Activated T-cell treated with anti-CD3 and anti-CD28 coated beads for 24 hours (primary cell): ENCODE measurements at regions not wholly inside any gene's neighbourhood (a gene's known extent, or its start where the extent isn't known, plus 50 kb on each side); places are given as distances from the start of the nearest gene placed in this dataset.

Source experiments
- DNase-seq: peaks from one replicate; pipeline ENCODE4 v3.0.0-alpha.2; 2020; ENCODE audit warnings: low read depth

DNA sequence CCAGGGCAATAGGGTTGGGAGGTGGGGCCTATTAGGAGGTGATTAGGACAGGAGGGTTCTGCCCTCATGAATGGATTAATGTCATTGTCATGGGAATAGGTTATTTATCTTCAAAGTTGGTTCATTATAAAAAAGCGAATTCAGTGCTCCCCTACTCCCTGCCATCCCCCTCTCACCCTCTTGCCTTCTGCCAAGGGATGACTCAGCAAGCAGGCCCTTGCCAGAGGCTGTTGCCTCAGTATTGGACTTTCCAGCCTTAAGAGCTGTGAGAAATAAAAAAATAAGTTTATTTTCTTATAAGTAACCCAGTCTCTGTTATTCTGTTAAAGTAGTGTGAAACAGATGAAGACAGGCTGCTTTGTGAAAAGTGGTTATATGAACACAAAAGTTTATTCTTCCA, 381.1 kb upstream of the ZFP64 start:
- no peak for DNase-seq

DNA sequence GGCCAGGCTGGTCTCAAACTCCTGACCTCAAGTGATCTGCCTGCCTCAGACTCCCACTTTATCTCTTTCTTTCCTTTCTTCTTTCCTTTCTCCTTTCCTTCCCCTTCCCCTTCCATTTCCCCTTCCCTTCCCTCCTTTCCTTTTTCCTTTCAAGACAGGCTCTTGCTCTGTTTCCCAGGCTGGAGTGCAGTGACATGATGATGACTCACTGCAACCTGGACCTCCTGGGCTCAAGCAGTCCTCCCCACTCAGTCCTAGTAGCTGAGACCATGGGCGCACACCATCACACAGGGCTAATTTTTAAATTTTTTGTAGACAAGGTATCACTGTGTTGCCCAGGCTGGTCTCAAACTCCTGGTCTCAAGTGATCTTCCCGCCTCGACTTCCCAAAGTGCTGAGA, 377.6 kb upstream of the ZFP64 start:
- no peak for DNase-seq

DNA sequence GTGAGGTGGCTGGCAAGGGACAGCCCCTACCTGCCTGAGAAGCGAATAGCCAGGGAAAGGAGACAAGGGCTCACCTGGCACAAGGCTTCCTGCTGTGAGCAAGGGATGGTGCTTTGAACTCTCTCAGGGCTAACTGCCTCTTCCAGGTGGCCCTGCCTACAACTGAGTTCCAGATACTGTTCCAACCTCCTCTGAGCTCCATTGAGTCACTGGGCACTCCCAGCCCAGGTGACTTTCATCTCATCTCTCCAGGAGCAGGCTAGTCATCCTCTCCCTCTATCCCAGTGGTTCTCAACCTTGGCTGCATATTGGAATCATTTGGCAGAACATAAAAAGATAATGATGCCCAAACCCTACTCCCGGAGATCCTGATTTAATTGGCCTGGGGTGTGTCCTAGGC, 374.0 kb upstream of the ZFP64 start:
- DNase-seq, result no peak

DNA sequence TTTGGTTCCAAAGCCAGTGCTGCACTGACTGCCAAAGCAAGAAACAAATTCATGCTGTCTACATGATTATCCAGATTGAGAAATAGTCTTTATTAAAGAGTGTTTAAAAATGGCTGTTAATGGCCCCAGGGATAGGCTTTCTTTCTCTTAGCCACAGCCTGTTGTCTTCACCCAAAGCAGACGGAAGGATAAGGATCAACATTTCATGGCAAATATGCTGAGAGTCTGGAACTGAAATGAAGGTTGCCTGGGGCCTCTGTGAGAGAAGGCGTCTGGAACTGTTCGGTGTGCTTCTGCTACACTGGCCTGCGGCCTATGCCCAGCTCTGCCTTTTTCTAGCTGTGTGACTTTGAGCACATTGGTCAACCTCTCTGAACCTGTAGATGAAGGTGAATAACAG, 373.0 kb upstream of the ZFP64 start:
- DNase-seq, result no peak

DNA sequence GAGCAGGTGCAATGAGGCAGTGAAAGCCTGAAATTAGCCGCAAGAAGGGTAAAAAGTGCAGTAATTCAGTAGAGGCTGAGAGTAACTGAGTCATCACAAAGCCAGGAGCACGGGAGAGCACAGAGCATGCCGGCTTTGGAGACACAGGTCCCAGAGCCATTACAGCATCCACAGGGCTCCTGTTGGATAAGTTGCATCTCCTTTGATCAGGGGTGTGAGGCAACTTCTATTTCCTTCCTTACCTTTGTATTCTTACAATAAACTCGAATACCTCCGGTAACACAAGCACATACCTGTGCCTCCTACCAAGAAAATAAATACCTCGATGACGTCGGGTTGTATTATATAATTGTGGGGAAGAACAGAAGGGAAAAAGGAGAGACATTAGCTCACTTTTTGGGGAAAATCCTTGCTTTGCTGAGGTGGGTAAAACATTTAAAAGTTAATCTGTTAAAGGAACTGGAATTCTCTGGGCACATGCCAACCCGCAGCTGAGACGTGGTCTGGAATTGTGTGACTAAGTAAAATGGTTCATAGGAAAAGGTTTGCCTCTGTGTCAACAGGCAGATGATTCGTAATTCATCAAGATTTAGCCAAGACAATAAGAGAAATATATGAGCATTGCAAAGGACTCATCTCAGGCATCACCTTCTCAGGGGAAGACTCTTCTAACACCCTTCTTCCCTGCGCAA, 360.7 kb upstream of the ZFP64 start:
- DNase-seq, result no peak

DNA sequence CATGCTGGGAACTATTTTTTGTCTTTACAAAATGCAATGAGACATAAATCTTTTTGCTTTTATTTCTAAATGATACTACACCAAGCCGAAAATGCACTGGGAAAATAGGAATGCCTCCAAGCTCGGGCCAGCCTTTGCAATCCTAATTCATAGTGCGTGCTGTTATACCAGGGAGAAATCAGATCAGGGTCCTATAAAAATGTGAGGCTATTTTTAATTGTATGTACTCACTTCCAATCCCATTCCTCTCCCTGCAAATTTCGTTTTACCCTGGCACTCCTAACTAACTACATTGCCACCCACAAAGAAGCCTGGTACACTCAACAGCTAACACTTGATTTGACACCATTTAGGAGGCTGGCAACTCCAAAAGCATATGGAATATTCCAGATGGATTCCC, 350.6 kb upstream of the ZFP64 start:
- no peak for DNase-seq

DNA sequence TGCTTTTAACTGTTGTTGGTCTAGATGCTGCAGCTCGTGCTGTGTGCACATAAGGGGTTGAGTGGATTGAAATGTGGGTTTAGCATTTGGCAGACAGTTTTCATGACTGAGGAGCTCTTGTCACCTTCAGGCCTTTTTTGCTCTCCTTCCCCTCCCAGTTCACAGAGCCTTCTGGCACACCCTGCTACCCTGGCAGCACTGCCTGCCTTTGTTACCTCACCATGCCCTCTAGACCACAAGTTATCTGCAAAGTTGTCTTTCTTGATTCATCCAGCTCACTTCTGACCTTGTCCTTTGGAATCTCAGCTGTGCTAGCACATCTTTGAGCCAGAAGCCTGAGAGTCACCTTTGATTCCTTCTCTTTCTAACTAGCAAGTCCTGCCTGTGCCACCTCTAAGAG, 348.9 kb upstream of the ZFP64 start:
- no peak for DNase-seq

DNA sequence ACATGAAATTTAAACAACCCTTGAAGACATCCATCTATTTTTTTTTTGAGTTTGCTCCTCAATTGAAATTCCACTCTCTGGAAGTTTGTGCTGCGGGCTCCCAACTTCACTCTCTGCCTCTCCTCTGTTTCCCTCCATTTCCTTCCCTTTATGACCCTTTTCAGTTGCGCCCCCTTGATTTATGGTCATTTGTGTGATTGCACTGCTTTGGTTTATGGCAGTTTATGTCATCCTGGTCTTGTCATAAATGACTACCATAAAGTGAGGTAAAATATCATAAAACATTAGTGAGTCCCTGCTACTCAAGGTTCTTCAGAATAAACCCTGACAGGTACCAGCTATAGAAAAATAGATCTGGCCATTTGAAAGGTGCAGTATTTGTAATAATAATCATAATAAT, 348.3 kb upstream of the ZFP64 start:
- no peak for DNase-seq

DNA sequence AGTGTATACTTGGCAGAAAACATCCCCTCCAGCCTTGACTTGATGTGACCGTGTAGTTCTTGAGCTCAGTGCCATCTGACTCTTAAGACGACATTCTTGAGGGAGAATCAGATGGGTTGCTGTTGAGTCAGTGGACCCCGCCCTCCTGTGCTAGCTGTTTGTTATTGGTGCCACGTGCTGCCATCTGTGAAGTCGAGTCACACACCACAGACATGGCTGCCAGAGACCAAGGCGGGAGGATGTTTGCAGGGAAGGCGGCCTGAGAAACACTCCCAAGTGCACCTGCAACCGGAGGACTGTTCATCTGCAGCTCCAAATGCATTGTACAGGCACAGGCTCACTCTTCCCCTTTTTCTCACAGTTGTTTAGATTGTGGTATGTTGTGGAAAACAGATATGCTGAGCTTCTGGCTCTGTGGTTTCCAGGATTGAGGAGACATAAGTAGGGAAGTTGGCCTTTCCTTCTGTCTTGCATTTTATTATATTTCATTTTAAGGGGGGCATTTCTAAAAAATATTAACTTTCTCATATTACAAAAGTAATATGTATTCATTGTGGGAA, 345.3 kb upstream of the ZFP64 start:
- DNase-seq, result no peak

DNA sequence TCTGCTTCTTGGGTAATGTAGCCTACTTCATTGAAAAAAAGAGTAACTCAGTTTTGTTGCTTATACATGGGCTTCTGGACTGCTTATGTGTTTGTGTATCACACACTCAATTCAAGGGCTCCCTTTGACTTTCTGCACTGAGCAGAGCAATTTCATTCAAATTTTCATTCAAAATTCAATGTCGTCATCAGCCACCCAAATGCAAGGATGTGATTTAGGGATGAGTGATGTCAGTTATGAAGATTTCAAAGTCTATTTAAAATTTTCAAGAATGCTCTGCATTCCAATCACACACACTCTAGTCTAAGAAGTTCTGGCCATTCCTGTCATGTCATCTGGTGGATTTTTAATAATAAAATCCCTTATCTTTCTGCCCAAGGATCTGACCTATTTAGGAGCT, 344.5 kb upstream of the ZFP64 start:
- DNase-seq, result no peak

DNA sequence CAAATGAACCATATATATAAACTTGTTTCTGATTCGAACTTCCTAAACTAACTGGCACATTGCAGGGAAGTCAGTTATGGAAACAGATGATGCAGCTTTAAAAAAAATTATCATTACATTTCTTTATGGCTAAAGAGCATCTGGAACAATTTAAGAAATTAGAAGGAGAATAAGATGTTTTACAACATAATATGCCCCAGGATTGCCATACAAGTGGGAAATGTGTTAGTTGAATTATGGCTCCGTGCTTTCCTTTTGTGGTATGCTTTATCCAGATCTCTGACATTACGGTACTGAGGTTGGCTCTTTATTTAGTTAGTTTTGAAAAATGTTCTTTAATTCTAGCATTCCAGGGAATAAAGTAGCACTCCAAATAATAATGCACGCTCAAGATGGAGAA, 343.0 kb upstream of the ZFP64 start:
- no peak for DNase-seq

DNA sequence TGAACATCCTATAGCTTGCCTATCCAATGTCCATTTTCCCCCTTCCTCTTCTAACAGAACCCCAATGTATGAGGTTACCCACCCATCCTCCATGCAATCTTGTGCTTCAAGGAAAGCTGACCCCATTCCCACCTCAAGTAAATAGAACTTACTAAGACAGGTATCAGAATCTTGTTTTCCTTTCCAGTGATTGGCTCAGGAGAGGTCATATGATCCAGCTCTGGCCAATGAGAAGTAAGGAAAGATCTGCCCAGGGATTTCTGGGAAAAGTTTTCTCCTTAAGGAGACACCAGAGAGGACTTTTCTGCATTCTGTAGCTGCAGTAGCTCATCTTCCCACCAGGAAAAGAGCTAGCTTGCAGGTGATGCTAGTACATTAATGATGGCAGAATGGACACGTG, 341.8 kb upstream of the ZFP64 start:
- DNase-seq, result no peak

DNA sequence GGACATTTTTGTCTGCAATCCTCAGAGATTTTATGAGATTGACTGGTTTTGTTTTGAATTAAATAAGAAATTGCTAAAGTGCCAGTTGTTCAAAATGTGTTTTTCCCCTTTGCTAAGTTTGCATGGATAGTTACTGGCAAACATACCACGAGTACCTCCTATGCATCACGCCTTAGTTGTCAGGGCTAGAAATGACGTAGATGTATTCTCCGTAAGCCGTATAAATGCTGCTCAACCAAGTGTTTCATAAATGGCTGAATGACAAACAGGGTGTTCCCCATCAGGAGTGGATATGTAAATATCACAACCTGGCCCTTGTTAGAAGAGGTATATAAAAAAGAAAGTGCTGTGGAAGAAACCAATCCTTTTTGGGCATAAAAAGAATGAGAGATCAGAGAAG, 341.1 kb upstream of the ZFP64 start:
- DNase-seq, result no peak

DNA sequence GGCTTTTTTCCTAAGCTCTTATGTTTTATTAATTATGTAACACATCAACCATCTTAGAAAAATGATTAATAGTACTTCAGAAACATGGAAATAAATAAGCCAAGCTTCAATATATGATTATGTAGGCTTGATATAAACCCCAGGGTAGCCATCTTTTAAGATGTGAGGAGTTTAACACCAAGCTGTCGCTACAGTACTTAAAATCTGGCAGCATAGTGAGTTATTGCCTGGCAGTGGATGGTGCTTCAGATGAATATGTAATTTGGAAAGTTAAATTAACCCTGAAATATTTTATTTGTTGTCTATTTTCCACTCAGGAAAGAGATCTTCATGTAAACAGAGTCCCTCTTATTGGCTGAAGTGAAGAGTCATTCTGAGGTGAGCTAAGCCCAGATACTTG, 339.0 kb upstream of the ZFP64 start:
- DNase-seq, result no peak

DNA sequence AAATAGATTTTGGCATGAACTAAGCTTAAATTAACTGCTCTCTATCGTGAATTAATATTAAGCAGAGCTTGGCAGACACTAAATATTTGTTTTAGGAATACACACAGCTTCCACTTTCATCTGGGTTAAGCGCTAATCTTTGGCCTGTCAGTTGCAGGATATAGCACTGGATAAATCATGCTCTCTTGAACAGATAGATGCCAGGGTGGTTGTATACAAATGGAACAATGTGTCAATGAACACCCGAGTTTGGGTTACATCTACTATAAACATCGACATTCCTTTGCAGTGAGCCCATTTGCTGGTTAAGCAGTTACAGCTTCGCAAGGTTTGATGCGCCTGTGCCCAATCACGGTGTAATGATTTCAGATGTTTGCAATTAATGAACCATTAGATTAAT, 338.2 kb upstream of the ZFP64 start:
- DNase-seq, result no peak

DNA sequence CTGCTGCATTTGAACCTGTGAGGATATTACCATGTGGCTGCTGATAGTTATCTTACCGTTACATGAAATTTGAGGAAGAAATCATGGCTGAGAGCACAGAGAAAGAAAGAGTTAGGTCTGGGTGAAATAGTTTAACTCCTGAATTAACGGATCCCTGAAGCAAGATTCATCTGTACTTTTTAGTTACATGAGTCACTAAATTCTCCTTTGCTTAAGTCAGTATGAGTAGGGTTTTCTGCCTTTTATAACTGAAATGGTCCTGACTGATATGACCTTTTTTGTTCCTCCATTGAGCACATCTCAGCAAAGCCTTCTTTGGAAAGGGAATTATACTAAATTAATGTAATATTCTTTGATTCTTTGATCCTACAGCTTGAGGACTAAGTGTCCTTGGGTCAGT, 333.3 kb upstream of the ZFP64 start:
- no peak for DNase-seq

DNA sequence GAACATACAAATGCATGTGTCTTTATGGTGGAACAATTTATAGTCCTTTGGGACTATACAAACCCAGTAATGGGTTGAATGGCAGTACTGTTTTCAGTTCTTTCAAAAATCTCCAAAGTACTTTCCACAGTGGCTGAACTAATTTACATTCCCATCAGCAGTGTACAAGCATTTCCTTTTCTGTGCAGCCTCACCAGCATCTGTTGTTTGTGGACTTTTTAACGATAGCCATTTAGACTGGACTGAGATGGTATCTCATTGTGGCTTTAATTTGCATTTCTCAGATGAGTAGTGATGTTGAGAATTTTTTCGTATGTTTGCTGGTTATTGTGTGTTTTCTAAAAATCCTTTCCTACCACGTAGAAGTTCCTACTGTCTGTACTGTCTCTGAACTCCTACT, 327.2 kb upstream of the ZFP64 start:
- no peak for DNase-seq

DNA sequence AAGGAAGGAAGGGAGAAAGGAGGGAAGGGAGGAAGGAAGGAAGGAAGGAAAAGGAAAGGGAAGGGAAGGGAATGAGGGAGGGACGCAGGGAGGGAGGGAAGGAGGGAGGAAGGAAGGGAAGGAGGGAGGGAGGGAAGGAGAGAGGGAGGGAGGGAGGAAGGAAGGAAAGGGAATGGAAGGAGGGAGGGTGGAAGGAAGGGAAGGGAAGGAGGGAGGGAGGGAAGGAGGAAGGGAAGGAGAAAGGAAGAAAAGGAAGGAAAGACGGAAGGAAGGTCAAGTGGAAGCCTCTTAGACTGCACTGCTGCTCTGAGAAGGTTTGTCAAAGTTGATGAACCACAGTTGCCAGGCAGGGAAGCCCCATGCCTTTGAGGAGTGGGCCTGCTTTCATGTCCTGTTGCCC, 324.3 kb upstream of the ZFP64 start:
- DNase-seq, result no peak

DNA sequence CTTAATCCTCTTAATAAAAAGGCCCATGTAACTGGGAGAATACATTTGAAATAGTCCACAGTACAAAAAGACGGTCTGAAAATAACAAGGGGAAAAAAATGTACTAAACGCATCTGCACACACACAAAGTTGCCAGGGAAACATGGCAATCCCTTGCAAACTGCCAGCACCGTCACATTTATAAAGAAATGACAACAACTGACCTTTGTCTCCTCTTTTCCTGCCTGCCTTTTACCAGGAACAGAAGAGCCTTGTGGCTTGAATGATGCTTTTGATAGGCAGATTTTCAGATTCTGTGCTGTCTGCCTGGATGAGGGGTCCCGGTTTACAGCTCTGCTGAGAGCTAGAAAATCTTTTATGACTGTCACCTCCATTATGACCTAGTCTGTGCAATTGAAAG, 308.6 kb upstream of the ZFP64 start:
- no peak for DNase-seq

DNA sequence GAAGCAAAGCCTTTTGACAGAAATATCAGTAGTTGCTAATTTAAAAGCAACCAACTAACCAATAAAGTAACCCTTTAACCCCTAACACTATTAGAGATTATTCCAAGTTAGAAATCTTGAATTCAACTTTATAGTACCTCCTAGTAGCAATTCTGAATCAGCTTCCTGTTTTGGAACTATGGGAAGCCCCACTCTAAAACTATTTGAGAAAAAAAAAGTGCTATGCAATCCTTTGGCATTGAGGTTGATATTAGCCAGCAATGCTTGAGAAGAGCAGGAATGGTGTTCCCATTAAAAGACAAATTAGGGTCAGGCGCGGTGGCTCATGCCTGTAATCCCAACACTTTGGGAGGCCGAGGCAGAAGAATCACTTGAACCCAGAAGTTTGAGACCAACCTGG, 306.2 kb upstream of the ZFP64 start:
- DNase-seq, result no peak

DNA sequence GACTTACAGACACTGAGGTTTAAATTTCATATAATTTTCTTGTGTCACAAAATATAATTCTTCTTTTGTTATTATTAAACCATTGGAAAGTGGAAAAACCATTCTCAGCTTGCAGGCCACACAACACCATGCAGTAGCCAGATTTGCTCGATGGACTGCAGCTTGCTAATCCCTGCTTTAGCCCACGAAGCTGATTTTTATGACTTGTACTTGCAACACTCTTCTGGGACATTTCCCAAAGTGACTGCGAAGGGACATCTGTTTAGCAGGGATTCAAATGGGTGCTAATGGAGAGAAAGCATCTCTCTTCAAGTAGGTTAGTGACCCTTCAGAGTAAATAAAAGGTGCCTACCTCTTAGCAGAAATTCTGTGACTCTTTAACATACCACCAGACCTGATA, 304.6 kb upstream of the ZFP64 start:
- DNase-seq, result no peak

DNA sequence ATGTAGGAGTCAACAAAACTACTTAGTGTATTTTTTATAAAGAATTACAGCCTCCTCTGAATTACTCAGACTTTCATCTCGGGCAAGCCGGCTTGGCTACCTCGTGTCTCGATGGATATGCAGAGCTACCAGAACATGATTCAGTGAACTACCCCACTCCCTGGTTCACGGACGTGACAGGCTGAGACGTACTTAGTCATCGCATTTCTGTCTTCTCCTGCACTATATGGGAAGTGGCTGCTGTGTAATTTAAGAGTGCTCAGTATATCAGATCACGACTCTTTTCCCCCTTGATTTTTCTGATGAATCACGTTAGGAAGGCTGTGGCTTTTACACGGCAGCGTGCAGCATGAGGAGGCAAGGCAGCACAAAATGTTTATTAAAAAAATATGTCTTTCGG, 302.7 kb upstream of the ZFP64 start:
- DNase-seq, result peak; percentile 56

DNA sequence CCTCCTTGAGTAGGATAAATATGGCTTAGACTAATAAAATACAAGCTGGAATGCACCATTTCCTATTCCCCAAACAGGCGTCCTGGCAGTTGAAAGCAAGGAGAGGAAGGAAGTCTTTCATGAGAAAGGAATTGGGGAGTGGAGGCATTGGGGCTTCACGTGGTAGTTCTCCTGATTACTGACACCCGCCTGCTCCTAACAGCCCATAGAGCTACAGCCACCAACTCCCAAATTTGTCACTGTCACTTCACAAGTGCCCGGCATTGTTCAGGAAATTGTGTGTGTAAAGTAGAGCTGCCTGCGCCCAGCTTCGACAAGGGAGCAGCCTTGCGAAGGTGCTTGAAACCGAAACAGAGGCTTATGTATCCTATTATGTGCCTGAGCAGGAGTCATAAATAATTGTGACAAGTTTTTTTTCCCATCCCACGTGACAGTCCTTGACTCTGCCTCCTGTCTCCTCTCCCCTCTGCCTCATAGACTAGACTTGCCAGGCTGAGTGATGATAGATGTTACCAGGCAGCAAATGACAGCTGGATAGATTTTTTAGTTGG, 301.7 kb upstream of the ZFP64 start:
- DNase-seq, result peak; percentile 11

DNA sequence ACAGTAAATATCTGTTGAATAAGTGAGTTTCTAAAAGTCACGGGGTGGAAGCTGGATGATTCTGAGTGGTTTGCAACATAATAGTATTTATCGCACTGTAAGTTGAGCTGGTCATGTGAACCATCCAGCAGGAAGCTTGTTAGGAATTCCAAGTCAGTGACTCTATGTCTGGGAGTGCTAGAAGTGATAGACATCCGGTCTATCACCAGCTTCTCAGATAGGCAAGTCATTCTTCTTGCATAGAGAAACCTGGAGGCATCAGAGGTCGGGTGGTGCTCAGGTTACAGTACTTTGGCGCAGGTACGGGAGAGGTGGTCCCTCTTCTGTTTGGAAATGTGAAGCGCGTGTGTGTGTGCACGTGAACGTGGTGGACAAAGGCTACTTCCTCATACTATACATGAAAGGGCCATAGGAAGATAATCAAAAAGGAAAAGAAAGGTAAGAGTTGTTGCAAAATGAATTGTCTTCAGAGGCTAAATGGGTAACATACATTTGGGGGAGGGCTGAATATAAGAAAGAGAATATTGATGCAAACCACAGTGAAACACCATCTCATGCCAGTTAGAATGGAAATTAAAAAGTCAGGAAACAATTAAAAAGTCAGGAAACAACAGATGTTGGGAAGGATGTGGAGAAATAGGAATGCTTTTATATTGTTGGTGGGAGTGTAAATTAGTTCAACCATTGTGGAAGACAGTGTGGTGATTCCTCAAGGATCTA, 299.3 kb upstream of the ZFP64 start:
- DNase-seq, result no peak
